ENCODE measurements at regions not wholly inside any gene's neighbourhood (a gene's known extent, or its start where the extent isn't known, plus 50 kb on each side); places are given as distances from the start of the nearest gene placed in this dataset.

DNA sequence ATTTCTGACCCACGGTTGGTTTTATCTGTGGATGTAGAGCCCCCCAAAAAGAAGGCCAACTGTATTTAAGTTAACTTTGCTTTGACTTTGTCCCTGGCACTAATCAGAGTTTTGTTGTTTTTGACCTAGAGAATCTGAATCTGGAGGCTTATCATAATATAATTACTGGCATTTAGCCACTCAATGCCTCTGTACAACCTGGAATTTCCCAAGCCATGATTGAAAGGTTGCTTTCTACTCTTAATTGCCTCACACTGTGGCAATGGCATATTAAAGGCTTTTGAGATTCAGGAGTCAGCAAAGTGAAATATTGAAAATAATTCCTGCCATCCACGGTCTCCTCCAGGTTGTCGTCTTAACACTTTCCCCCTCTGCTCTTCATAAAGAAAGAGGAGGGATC, 205.2 kb upstream of the GHITM start:
- intact Hi-C loops (cut with DNase I), result no loop called here
- Histone ChIP-seq H3K36me3 (no peaks in the 10 kb centered on the region), H3K27ac (no peak overlapping the region), H3K4me3 (no peak overlapping the region), H3K27me3 (no peaks in the 10 kb centered on the region), H3K9me3 (no peaks in the 10 kb centered on the region), H3K4me1 (ENCODE audit: insufficient read depth) (no peaks in the 10 kb centered on the region)
- 73 to 80% (median 74%) methylated on average over 3 of the region's 3 CpGs for WGBS, 3 donors
- TF ChIP-seq EP300 (IDR thresholded peaks at IDR 0.05), result no peak
- TF ChIP-seq POLR2A (IDR thresholded peaks at IDR 0.05), result no peak
- TF ChIP-seq, protein P1, sequence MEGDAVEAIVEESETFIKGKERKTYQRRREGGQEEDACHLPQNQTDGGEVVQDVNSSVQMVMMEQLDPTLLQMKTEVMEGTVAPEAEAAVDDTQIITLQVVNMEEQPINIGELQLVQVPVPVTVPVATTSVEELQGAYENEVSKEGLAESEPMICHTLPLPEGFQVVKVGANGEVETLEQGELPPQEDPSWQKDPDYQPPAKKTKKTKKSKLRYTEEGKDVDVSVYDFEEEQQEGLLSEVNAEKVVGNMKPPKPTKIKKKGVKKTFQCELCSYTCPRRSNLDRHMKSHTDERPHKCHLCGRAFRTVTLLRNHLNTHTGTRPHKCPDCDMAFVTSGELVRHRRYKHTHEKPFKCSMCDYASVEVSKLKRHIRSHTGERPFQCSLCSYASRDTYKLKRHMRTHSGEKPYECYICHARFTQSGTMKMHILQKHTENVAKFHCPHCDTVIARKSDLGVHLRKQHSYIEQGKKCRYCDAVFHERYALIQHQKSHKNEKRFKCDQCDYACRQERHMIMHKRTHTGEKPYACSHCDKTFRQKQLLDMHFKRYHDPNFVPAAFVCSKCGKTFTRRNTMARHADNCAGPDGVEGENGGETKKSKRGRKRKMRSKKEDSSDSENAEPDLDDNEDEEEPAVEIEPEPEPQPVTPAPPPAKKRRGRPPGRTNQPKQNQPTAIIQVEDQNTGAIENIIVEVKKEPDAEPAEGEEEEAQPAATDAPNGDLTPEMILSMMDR (IDR thresholded peaks at IDR 0.05), result no peak
- no peak for DNase-seq

DNA sequence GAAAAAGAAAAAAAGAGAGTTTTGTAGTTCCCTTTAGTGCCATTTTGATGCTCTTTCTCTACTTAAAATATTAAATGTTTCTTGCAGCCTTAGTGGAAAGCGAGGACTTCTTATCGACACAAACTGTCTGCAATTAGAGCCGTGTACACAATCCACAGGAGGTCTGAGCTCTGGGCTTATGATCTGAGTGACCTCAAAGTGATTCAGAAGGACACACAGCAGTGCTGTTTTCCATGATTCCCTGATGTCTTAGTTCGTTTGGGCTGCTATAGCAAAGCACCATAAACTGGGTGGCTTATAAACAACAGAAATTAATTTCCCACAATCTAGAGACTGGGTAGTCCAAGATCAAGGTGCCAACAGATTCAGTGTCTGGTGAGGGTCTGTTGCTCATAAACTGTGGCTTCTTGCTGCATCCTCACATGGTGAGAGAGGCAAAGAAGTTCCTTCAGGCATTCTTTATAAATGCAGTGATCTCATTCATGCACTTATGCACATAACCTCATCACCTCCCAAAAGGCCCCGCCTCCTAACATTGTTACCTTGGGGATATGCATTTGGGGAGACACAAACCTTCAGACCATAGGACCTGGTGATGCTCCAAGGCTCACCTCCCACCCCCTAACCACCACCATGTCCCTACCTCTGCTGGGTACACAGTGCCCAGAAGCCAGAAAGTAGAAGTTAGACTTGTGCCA, 204.5 kb upstream of the GHITM start:
- no peak overlapping the region for H3K4me3 ChIP-seq
- no peaks in the 10 kb centered on the region for H3K9me3 ChIP-seq
- no peaks in the 10 kb centered on the region for H3K4me1 ChIP-seq (ENCODE audit: insufficient read depth)
- WGBS, 3 donors, result 79 to 87% (median 80%) methylated on average over 5 of the region's 5 CpGs
- TF ChIP-seq, protein P1 (IDR thresholded peaks at IDR 0.05), result no peak
- TF ChIP-seq EP300 (IDR thresholded peaks at IDR 0.05) (no peak), POLR2A (IDR thresholded peaks at IDR 0.05) (no peak)
- no peaks in the 10 kb centered on the region for H3K27me3 ChIP-seq
- no peak for DNase-seq
- intact Hi-C loops (cut with DNase I), result no loop called here
- H3K36me3 ChIP-seq, result no peaks in the 10 kb centered on the region
- H3K27ac ChIP-seq, result no peak overlapping the region

DNA sequence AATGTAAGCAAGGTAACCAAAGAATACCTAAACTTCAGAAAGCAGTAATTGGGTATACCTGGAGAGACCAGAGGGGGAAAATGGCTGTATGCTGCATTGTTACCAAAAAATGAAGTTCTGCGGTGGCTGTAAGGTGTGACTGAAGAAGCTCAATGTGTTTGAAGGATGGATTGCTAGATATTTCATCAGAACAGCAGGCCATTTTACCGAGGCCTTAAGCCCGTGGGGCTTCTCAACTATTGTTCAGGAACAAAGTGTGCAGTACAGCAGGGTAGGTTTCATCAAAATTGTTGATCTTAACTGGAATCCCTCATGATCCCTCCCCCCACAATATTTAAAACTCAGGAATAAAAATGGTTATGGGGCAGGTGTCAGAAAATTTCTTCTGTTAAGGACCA, 204.0 kb upstream of the GHITM start:
- 92 to 99% (median 92%) methylated on average over 3 of the region's 3 CpGs for WGBS, 3 donors
- no peak overlapping the region for H3K27ac ChIP-seq
- no peaks in the 10 kb centered on the region for H3K27me3 ChIP-seq
- no peaks in the 10 kb centered on the region for H3K4me1 ChIP-seq (ENCODE audit: insufficient read depth)
- TF ChIP-seq POLR2A (IDR thresholded peaks at IDR 0.05) (no peak), EP300 (IDR thresholded peaks at IDR 0.05) (no peak)
- TF ChIP-seq, protein P1 (IDR thresholded peaks at IDR 0.05), result no peak
- H3K36me3 ChIP-seq, result no peaks in the 10 kb centered on the region
- H3K4me3 ChIP-seq, result no peak overlapping the region
- intact Hi-C loops (cut with DNase I), result no loop called here
- H3K9me3 ChIP-seq, result no peaks in the 10 kb centered on the region
- DNase-seq, result no peak

DNA sequence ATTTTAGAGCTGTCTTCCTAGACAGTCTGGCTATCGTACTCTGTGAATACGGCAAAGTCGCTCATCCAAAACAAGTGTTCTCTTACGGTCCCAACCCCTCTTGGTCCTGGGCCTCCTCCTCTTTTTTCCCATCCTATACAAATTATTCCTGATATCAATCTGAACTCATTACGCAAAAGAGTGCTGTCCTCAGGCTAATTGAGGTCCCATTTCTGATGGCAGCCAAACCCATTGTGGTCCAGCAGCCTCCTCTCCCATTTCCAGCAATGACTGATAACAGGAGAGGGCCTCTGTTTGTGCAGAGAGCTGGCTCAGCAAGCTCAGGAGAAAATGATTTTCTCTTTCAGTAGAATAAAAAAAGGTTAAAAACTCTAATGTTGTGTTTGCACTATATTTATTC, 203.4 kb upstream of the GHITM start:
- H3K36me3 ChIP-seq, result no peaks in the 10 kb centered on the region
- H3K4me1 ChIP-seq (ENCODE audit: insufficient read depth), result no peaks in the 10 kb centered on the region
- no peak overlapping the region for H3K27ac ChIP-seq
- TF ChIP-seq, protein P1 (IDR thresholded peaks at IDR 0.05), result no peak
- intact Hi-C loops (cut with DNase I), result no loop called here
- DNase-seq, result no peak
- H3K27me3 ChIP-seq, result no peaks in the 10 kb centered on the region
- WGBS, 3 donors, result 91 to 93% (median 93%) methylated on average over 5 of the region's 5 CpGs
- no peak overlapping the region for H3K4me3 ChIP-seq
- no peaks in the 10 kb centered on the region for H3K9me3 ChIP-seq
